PC-3 (cell line): ENCODE measurements at regions not wholly inside any gene's neighbourhood (a gene's known extent, or its start where the extent isn't known, plus 50 kb on each side); places are given as distances from the start of the nearest gene placed in this dataset.

Experiments used
- ATAC-seq: fragments of 200-7000 bp; cut with Tn5 transposase; 2 replicates; pipeline ENCODE4 v1.9.1; 2020; ENCODE audit warnings: mild to moderate bottlenecking, moderate library complexity
- BruUV-seq: library from RNA; stranded (reverse); fragments of 400-500 nt; replicated peaks from 2 replicates; lab custom pipeline; 2021; lab: Mats Ljungman, UMichigan
- CTCF ChIA-PET: fragments of 300-600 bp; sonication (Branson Sonifier 250); formaldehyde crosslinking; loops from one replicate; lab custom pipeline; 2022; ENCODE audit warnings: antibody characterized with exemption; lab: Charles Lee
- POLR2A ChIA-PET: fragments of 300-600 bp; sonication (Branson Sonifier 250); formaldehyde crosslinking; loops from one replicate; lab custom pipeline; 2022; ENCODE audit warnings: antibody characterized with exemption; ENCODE audit not compliant: unreplicated experiment; lab: Charles Lee
- DNase-seq: peaks from one replicate; pipeline ENCODE4 v3.0.0-alpha.2; 2015
- H2AFZ ChIP-seq: fragments of 300-600 bp; sonication (generic); 2 replicates; pipeline ENCODE4 v1.6.0; 2016; ENCODE audit warnings: antibody characterized with exemption, low read length
- H3F3A ChIP-seq: fragments of 300-600 bp; sonication (generic); one replicate; pipeline ENCODE4 v1.6.0; 2017; ENCODE audit warnings: antibody characterized with exemption, low read length, control low read depth, mild to moderate bottlenecking; ENCODE audit not compliant: unreplicated experiment
- H3K27ac ChIP-seq: fragments of 300-600 bp; sonication (generic); 2 replicates; pipeline ENCODE4 v1.5.1; 2016; ENCODE audit warnings: mild to moderate bottlenecking, low read length
- H3K27me3 ChIP-seq: fragments of 300-600 bp; sonication (generic); 2 replicates; pipeline ENCODE4 v1.6.1; 2016; ENCODE audit warnings: low read length, mixed read lengths
- H3K36me3 ChIP-seq: fragments of 300-600 bp; sonication (generic); 2 replicates; pipeline ENCODE4 v1.6.1; 2016; ENCODE audit warnings: low read depth, mixed run types, low read length, mixed read lengths
- H3K4me1 ChIP-seq: fragments of 300-600 bp; sonication (generic); 2 replicates; pipeline ENCODE4 v1.5.1; 2016; ENCODE audit warnings: low read length; ENCODE audit not compliant: insufficient read depth
- H3K4me2 ChIP-seq: fragments of 300-600 bp; sonication (generic); 2 replicates; pipeline ENCODE4 v1.6.0; 2016; ENCODE audit warnings: low read length
- H3K4me3 ChIP-seq: fragments of 300-600 bp; sonication (generic); 2 replicates; pipeline ENCODE4 v1.5.1; 2016; ENCODE audit warnings: mild to moderate bottlenecking, low read length, mixed read lengths
- H3K79me2 ChIP-seq: fragments of 300-600 bp; sonication (generic); 2 replicates; pipeline ENCODE4 v1.6.1; 2017; ENCODE audit warnings: low read length, mixed read lengths
- H3K9ac ChIP-seq: fragments of 300-600 bp; sonication (generic); 2 replicates; pipeline ENCODE4 v1.6.0; 2016; ENCODE audit warnings: mild to moderate bottlenecking, low read length
- H3K9me2 ChIP-seq: fragments of 300-600 bp; sonication (generic); replicated peaks from 2 replicates; pipeline ENCODE4 v1.6.1; 2016; ENCODE audit warnings: mixed run types, low read length, mixed read lengths
- H3K9me3 ChIP-seq: fragments of 300-600 bp; sonication (generic); 2 replicates; pipeline ENCODE4 v1.6.1; 2016; ENCODE audit warnings: low read length, mixed read lengths
- H4K20me1 ChIP-seq: fragments of 300-600 bp; sonication (generic); 2 replicates; pipeline ENCODE4 v1.6.1; 2016; ENCODE audit warnings: low read length, mixed read lengths
- CTCF ChIP-seq: fragments of 300-600 bp; sonication (generic); conservative IDR thresholded peaks from 2 replicates; pipeline ENCODE4 v1.5.1; 2017; ENCODE audit warnings: antibody characterized with exemption, low read depth, mild to moderate bottlenecking, low read length
- EZH2 ChIP-seq: fragments of 300-600 bp; sonication (generic); IDR thresholded peaks from one replicate; pipeline ENCODE4 v1.6.1; 2017; ENCODE audit warnings: antibody characterized with exemption, mild to moderate bottlenecking, low read length; ENCODE audit not compliant: unreplicated experiment
- EZH2phosphoT487 ChIP-seq: fragments of 300-600 bp; sonication (generic); IDR thresholded peaks from 2 replicates; pipeline ENCODE4 v1.6.1; 2018; ENCODE audit warnings: mild to moderate bottlenecking, antibody characterized with exemption, low read length, borderline replicate concordance
- intact Hi-C: fragments of 100-400 bp; cut with micrococcal nuclease; formaldehyde crosslinking; loops from 2 replicates; pipeline ENCODE4 v1.9.0; 2023

- Histone ChIP-seq H2AFZ (no peak overlapping the region), H3K27ac (no peak overlapping the region), H3K27me3 (no peaks in the 10 kb centered on the region), H3K4me1 (no peaks in the 10 kb centered on the region), H3F3A (no peaks in the 10 kb centered on the region), H3K79me2 (no peaks in the 10 kb centered on the region), H3K9me2 (no peaks in the 10 kb centered on the region), H3K9ac (no peak overlapping the region), H4K20me1 (no peaks in the 10 kb centered on the region), H3K9me3 (no peaks in the 10 kb centered on the region), H3K4me2 (no peak overlapping the region), H3K36me3 (no peaks in the 10 kb centered on the region), H3K4me3 (no peak overlapping the region)
- POLR2A ChIA-PET, result no interaction called here
- BruUV-seq, result no TSS peak
- CTCF ChIA-PET, result no interaction called here
- ATAC-seq, result no peak
- intact Hi-C loops, result no loop called here
- DNase-seq, result no peak
- TF ChIP-seq CTCF (no peak), EZH2phosphoT487 (no peak), EZH2 (no peak)
These were observed 239.4 kb upstream of the SKOR2 start for GRCh38 chr18:47490882-47491281.

- Histone ChIP-seq H3F3A (no peaks in the 10 kb centered on the region), H3K27ac (no peak overlapping the region), H2AFZ (no peak overlapping the region), H3K4me2 (no peak overlapping the region), H4K20me1 (no peaks in the 10 kb centered on the region), H3K36me3 (no peaks in the 10 kb centered on the region), H3K9me3 (no peaks in the 10 kb centered on the region), H3K9ac (no peak overlapping the region), H3K27me3 (no peaks in the 10 kb centered on the region; the same call in 1 of the 2 replicates), H3K4me1 (no peaks in the 10 kb centered on the region), H3K79me2 (no peaks in the 10 kb centered on the region), H3K4me3 (no peak overlapping the region), H3K9me2 (no peaks in the 10 kb centered on the region)
- no TSS peak for BruUV-seq
- DNase-seq, result no peak
- ChIA-PET POLR2A (no interaction called here), CTCF (no interaction called here)
- TF ChIP-seq EZH2phosphoT487 (no peak), CTCF (no peak), EZH2 (no peak)
- intact Hi-C loops, result no loop called here
- ATAC-seq, result no peak
These were observed 233.8 kb upstream of the SKOR2 start for GRCh38 chr18:47485221-47485797.

GRCh38 chr18:47484068-47484467, 232.6 kb upstream of the SKOR2 start:
- Histone ChIP-seq H3K9me3 (no peaks in the 10 kb centered on the region), H3K9ac (no peak overlapping the region), H3K36me3 (no peaks in the 10 kb centered on the region), H2AFZ (no peak overlapping the region), H3K27me3 (no peaks in the 10 kb centered on the region; the same call in 1 of the 2 replicates), H3K4me3 (no peak overlapping the region), H3K4me1 (no peaks in the 10 kb centered on the region), H3K4me2 (no peak overlapping the region), H3K27ac (no peak overlapping the region), H3K9me2 (no peaks in the 10 kb centered on the region), H4K20me1 (no peaks in the 10 kb centered on the region), H3K79me2 (no peaks in the 10 kb centered on the region), H3F3A (no peaks in the 10 kb centered on the region)
- DNase-seq, result no peak
- no peak for TF ChIP-seq CTCF
- no peak for TF ChIP-seq EZH2
- TF ChIP-seq EZH2phosphoT487, result no peak
- no TSS peak for BruUV-seq
- no peak for ATAC-seq
- ChIA-PET POLR2A (no interaction called here), CTCF (no interaction called here)
- intact Hi-C loops, result no loop called here
